ENCODE measurements at regions not wholly inside any gene's neighbourhood (a gene's known extent, or its start where the extent isn't known, plus 50 kb on each side); places are given as distances from the start of the nearest gene placed in this dataset.
A peak's percentile ranks its signal among the peaks of the same experiment; 100 is the strongest.
"Not testable (repeated sequence)": the region's sequence is repeated elsewhere in the genome, so short reads cannot be mapped to it uniquely, and the experiment has no call there.

- DNase-seq (ENCODE audit: low spot score), result not testable (repeated sequence)
These were observed 87.8 kb upstream of the METTL9 start for GRCh38 chr16:21511315-21512210.

GRCh38 chr16:21512280-21513192, 86.8 kb upstream of the METTL9 start:
- in situ Hi-C loops (cut with MboI; ENCODE audit: low sequenced_read_pairs, unreplicated experiment); DNase-seq (ENCODE audit: low spot score): not testable (repeated sequence)

More at GRCh38 chr16:21511315-21512210, 87.8 kb upstream of the METTL9 start:
- in situ Hi-C loops (cut with MboI; ENCODE audit: low sequenced_read_pairs, unreplicated experiment), result not testable (repeated sequence)

- DNase-seq (ENCODE audit: low spot score), result peak; percentile 23
- in situ Hi-C loops (cut with MboI; ENCODE audit: low sequenced_read_pairs, unreplicated experiment), result not testable (repeated sequence)
These were observed 86.0 kb upstream of the METTL9 start for GRCh38 chr16:21513337-21513741.

- DNase-seq (ENCODE audit: low spot score); in situ Hi-C loops (cut with MboI; ENCODE audit: low sequenced_read_pairs, unreplicated experiment): not testable (repeated sequence)
These were observed 85.4 kb upstream of the METTL9 start for GRCh38 chr16:21513812-21514473.

GRCh38 chr16:21514474-21514840, 84.9 kb upstream of the METTL9 start:
- DNase-seq (ENCODE audit: low spot score); in situ Hi-C loops (cut with MboI; ENCODE audit: low sequenced_read_pairs, unreplicated experiment): not testable (repeated sequence)

GRCh38 chr16:21516705-21517040, 82.7 kb upstream of the METTL9 start:
- DNase-seq (ENCODE audit: low spot score); in situ Hi-C loops (cut with MboI; ENCODE audit: low sequenced_read_pairs, unreplicated experiment): not testable (repeated sequence)

GRCh38 chr16:21517263-21517662, 82.1 kb upstream of the METTL9 start:
- DNase-seq (ENCODE audit: low spot score); in situ Hi-C loops (cut with MboI; ENCODE audit: low sequenced_read_pairs, unreplicated experiment): not testable (repeated sequence)

GRCh38 chr16:21519361-21520133, 79.8 kb upstream of the METTL9 start:
- in situ Hi-C loops (cut with MboI; ENCODE audit: low sequenced_read_pairs, unreplicated experiment); DNase-seq (ENCODE audit: low spot score): not testable (repeated sequence)

- peak; percentile 95 for DNase-seq (ENCODE audit: low spot score)
- in situ Hi-C loops (cut with MboI; ENCODE audit: low sequenced_read_pairs, unreplicated experiment), result not testable (repeated sequence)
These were observed 79.0 kb upstream of the METTL9 start for GRCh38 chr16:21520134-21521047.

GRCh38 chr16:21521048-21521389, 78.4 kb upstream of the METTL9 start:
- in situ Hi-C loops (cut with MboI; ENCODE audit: low sequenced_read_pairs, unreplicated experiment); DNase-seq (ENCODE audit: low spot score): not testable (repeated sequence)

GRCh38 chr16:21521390-21522143, 77.8 kb upstream of the METTL9 start:
- in situ Hi-C loops (cut with MboI; ENCODE audit: low sequenced_read_pairs, unreplicated experiment); DNase-seq (ENCODE audit: low spot score): not testable (repeated sequence)

GRCh38 chr16:21522846-21523245, 76.5 kb upstream of the METTL9 start:
- in situ Hi-C loops (cut with MboI; ENCODE audit: low sequenced_read_pairs, unreplicated experiment), result not testable (repeated sequence)

More at GRCh38 chr16:21522846-21523245, 76.5 kb upstream of the METTL9 start:
- not testable (repeated sequence) for DNase-seq (ENCODE audit: low spot score)

Measured in GM13976 (cell line).